ENCODE measurements at regions not wholly inside any gene's neighbourhood (a gene's known extent, or its start where the extent isn't known, plus 50 kb on each side); places are given as distances from the start of the nearest gene placed in this dataset.

DNA sequence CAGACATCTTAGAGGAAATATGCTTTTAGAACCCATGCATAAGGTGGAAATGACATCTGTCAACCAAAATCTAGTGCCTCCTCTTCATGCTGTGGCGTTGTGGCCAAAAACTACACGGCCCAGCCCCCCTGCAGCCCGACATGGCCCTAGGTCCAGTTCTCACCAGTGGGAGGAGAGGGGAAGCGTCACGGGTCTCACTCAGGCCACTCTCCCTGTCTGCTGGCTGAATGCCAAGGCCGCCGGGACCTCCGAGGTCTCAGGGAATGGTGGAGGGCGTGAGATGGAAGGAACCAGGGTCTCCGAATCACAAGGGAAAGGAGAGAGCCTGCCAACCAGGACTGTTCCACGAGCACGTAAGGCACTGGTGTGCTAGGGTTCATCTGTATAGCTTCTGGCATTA is 361.0 kb downstream of the ANAPC1 start:
- TF ChIP-seq, protein P1, sequence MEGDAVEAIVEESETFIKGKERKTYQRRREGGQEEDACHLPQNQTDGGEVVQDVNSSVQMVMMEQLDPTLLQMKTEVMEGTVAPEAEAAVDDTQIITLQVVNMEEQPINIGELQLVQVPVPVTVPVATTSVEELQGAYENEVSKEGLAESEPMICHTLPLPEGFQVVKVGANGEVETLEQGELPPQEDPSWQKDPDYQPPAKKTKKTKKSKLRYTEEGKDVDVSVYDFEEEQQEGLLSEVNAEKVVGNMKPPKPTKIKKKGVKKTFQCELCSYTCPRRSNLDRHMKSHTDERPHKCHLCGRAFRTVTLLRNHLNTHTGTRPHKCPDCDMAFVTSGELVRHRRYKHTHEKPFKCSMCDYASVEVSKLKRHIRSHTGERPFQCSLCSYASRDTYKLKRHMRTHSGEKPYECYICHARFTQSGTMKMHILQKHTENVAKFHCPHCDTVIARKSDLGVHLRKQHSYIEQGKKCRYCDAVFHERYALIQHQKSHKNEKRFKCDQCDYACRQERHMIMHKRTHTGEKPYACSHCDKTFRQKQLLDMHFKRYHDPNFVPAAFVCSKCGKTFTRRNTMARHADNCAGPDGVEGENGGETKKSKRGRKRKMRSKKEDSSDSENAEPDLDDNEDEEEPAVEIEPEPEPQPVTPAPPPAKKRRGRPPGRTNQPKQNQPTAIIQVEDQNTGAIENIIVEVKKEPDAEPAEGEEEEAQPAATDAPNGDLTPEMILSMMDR (conservative IDR thresholded peaks at IDR 0.05 in 1 of 2, IDR thresholded peaks at IDR 0.05 in 1 of 2; ENCODE audit: low read depth in 1 of 2, low read length in 2 of 2): no peak
- no peak for TF ChIP-seq EZH2 (IDR thresholded peaks at IDR 0.05; ENCODE audit: low read length, missing control alignments)
